GM19452 (cell line): ENCODE measurements at regions not wholly inside any gene's neighbourhood (a gene's known extent, or its start where the extent isn't known, plus 50 kb on each side); places are given as distances from the start of the nearest gene placed in this dataset.
"Not testable (repeated sequence)": the region's sequence is repeated elsewhere in the genome, so short reads cannot be mapped to it uniquely, and the experiment has no call there.

Experiments
- ATAC-seq: cut with Tn5 transposase; IDR thresholded peaks from one replicate; pipeline ENCODE4 v1.9.1; 2021; ENCODE audit not compliant: unreplicated experiment

DNA sequence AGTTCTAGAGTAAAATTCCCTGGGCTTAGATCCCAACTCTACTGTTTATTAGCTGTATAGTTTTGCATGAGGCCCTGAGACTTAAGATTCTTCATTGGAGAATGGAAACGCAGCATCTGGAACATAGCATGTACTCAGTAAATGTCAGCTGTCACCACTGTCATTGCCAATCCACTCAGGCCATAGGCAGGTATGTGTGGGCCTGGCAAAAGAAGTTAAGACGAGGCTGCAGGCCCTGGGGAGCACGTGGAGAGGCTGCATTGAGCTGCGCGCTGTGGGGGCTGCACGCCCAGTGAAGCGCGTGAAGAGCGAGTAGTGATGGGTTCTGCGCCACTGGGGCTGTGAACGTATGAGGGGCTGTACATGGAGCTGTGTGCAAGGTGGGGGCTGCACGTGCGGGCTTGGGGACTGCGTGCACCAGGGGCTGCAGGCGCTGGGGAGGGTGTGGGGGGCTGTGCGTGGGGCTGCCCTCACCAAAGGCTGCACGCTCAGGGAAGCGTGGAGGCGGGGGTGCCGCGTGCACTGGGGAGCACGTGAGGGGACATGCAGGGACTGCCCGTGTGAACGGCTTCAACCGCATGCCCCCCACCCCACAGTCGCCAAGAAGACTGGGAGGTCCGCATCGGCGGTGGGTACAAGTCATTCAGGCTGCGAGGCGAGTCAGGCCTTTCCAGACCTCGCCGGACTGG is 85.5 kb downstream of the PRR15 start:
- ATAC-seq = no peak

DNA sequence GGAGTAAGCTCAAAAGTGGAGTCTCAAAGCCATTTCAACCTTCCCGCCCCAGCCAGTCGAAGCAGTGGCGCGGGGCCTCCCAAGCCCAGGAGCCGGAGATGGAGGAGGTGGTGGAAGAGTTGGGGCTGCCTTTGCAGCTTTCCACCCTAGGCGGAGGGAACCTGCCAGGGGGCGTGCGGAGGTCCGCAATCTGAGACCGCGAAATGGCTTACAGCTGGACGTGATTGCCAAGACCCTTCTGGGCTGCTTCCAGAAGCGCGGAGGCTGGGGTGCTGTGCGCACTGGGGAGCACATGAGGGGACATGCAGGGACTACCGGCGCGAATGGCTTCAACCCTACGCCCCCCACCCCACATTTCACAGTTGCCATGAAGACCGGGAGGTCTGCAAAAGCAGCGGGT is 86.2 kb downstream of the PRR15 start:
- ATAC-seq = no peak

DNA sequence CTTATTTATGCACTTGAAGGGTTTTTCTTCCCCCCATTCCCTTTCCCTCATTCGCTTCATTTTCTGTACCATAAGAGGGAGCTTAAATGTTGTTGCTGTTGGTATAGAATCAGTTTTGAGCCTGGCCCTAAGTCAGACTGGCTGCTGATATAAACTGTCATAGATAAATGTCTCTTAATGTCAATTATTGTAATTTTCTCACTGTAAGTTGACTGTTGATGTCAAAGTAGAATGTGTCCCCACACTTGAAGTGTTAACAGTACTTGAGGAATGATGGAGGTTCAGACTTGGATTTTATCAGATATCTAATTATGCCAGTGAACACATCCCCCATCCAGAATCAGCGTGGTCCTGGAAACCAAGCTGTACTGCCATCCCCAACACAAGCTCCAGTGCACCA is 87.8 kb downstream of the PRR15 start:
- ATAC-seq = no peak

DNA sequence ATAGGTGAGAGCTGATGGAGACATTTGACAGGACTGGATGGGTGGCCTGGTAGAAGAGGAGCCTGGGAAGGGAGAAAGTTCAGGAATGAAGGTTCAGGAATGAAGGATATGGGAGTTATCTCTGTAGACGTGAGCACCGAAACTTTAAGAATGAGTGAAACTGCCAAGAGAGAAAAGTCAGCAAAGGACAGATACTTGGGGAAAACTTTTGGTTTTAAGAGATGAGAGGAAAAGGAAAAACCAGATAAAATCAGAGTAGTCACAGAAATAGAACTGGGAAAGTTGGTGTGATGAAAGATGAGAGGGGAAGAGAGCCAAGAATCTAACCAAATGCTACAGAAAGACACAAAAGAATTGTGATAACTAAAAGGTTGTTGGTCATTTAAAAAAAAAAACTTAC is 88.9 kb downstream of the PRR15 start:
- ATAC-seq = no peak

DNA sequence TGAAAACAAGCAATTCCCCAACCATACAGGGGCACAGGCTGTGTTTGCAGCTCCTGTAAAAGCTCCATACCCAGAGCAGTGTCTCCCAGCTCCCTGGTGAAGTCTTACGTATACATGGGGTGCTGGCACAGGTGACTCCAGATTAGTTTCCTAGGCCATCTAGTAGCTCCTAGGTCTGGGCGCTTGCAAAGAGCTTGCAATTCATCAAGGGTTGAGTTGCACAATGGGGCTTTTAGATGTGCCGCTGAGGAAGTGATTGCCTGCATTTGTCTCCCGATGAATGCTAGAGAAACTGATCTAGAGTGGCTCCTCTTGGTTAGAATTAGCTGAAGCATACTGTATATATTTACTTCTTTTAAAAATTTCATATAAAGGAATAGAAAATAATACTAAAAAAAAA is 90.7 kb downstream of the PRR15 start:
- not testable (repeated sequence) for ATAC-seq

DNA sequence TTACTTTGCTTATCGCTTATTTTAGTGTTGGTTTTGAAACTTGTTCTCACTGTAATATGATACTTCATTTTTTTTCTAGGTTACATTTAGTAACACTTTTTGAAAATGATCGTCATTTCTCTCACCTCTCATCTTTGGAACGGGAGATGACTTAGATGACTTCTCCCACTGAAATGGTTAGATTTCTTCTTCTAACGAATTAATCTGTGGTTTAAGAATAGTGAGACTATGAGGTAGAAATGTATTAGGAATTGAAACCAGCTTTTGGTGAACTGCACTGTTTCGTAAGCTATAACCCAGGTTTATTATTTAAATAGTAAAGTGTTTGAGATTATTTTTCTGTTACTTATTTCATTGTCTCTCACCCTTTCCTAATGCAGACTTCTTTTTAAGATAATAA is 93.7 kb downstream of the PRR15 start:
- no peak for ATAC-seq

DNA sequence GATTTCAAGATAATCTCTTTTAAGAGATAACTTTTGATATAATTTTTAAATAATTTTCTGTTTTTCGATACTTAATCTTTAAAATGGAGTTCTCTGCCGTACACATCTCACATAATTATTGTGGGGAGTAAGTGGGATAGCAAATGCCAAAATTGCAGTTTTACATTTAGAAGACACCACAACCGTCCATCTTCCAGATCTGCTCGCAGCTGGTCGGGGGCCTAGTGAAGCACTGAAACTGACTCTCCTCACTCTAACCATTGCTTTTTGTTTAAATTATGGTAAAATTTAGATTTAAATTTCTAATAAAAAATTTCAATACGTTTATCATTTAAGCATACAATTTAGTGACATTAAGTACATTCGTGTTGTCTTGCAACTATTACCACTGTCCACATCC is 94.2 kb downstream of the PRR15 start:
- no peak for ATAC-seq

DNA sequence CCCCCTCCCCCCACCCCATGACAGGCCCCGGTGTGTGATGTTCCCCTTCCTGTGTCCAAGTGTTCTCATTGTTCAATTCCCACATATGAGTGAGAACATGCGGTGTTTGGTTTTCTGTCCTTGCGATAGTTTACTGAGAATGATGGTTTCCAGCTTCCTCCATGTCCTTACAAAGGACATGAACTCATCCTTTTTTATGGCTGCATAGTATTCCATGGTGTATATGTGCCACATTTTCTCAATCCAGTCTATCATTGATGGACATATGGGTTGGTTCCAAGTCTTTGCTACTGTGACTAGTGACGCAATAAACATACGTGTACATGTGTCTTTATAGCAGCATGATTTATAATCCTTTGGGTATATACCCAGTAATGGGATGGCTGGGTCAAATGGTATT is 95.6 kb downstream of the PRR15 start:
- ATAC-seq = not testable (repeated sequence)

DNA sequence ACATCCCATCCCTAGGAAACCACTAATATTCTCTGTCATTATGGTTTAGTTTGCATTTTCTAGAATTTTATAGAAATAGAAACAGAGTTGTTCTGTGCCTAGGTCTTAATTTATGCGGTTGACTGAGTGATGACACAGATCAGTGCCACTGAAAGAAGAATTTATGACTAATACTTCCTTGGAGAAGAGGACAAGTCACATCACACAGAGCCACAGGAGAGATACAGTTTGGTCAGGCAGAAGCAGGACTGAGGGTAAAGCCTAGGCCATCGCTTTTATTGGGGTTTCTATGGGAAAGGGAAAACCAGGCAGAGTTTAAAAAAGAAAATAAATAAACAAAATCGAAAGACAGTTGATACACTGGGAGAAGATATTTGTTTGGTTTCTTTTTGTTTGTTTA is 99.3 kb downstream of the PRR15 start:
- not testable (repeated sequence) for ATAC-seq

DNA sequence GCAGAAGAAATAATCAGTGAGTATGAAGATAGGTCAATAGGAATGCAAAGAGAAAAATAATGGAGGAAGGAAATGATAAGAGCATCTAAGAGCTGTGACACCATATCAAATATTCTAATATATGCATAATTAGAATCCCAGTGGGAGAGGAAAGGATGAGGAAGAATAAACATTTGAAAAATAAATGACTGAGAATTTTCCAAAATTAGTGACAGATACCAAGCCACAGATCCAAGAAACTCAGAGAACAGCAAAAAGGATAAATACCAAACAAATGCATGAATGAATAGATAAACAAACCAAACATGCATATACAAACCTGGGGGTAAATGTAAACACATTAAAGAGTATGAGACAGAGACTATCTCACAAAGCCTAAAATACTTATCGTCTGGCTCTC is 101.4 kb downstream of the PRR15 start:
- ATAC-seq = not testable (repeated sequence)

DNA sequence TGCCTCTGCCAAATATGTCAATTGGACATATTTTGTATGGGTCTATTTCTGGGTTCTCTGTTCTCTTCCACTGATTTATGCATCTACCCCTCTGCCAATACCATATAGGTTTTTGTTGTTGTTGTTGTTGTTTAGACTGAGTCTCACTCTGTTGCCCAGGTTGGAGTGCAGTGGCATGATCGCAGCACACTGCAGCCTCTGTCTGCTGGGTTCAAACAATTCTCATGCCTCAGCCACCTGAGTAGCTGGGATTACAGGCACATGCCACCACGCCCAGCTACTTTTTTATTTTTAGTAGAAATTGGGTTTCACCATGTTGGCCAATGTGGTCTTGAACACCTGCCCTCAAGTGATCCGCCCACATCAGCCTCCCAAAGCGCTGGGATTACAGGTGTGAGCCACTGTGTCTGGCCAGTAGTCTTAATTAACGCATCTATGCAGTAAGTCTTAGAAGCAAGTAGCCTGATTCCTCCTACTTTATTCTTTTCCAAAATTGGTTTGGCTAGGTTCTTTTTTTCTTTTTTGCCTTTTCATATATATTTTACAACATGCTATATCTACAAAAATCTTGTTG is 103.5 kb downstream of the PRR15 start:
- ATAC-seq = not testable (repeated sequence)

DNA sequence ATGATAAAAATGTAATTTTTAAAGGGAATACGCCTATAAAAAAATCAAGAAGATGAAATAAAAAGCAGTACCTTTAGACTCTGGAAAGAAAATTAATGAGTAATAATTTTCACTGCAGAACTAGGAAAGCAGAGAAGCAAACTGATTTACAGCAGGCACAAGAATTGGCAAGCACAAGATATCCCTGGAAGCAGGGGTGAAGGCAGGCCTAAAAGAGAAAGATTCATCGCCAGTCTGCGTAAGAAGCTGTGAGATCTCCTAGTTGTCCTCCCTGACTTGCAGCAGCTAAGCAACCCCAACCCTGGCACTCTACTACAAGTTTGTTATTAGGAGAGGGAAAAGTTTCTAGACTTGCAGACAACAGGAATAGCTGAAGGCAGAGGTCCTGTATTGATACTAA is 107.7 kb downstream of the PRR15 start:
- ATAC-seq = not testable (repeated sequence)

DNA sequence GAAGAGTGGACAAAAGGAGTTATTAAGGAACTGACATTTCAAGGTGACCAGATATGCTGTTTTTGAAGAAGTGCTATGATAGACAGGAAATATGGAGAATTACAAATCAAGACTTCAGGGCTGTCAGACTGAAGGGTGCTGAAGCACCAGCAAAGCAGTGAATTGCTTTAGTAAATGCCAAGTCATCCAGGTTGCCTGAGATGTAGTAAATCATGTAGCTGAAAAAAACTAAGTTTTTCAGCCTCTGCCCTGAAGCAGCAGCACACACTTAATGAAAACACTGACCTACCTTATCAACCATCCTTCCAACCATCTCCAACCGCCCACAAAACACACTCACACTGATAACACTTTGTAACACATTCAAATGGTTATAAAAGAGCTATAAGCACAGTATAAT is 110.0 kb downstream of the PRR15 start:
- ATAC-seq = not testable (repeated sequence)

DNA sequence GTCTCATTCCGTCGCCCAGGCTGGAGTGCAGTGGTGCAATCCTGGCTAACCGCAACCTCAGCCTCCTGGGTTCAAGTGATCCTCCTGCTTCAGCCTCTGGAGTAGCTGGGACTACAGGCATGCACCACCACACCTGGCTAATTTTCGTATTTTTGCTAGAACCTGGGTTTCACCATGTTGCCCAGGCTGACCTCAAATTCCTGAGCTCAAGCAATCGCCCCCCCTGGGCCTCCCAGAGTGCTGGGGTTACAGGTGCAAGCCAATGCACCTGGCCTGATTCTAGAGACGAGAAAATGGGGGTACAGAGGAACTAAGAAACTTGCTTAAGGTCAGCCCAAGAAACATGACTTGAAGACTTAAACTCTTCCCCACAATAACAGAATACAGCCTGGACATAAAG is 111.0 kb downstream of the PRR15 start:
- ATAC-seq = not testable (repeated sequence)

DNA sequence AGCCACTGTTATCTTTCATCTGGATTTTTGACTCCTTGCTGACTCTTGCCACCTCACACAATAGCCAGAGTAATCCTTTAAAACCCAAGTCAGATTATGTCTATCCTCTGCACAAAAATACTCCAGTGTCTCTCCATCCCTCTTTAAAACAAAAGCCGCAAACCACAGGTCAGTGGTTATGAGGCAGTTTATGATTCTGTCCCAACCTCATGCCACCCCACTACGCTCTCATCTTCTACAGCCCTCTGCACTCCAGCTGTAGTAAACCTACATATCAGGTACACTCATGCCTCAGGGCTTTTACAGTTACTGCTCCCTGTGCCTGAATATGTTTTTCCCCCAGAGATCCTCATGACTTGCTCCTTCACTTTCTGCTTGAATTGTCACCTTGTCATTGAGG is 113.6 kb downstream of the PRR15 start:
- not testable (repeated sequence) for ATAC-seq

DNA sequence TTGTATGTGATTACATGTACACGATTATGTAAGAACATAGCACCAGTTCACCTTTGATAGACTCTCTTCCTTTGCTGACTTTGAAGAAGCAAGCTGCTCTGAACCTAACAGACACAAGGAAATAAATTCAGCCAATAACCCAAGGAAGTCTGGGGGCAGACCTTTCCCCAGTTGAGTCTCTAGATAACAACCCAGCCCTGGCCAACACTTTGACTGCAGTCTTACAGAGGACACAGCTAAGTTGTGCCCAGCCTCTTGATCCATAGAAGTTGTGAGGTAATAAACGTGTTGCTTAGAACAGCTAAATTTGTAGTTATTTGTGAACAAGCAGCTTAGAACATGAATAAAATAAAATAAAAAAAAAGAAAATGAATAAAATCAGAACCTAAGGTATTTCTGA is 116.3 kb downstream of the PRR15 start:
- ATAC-seq = not testable (repeated sequence)

DNA sequence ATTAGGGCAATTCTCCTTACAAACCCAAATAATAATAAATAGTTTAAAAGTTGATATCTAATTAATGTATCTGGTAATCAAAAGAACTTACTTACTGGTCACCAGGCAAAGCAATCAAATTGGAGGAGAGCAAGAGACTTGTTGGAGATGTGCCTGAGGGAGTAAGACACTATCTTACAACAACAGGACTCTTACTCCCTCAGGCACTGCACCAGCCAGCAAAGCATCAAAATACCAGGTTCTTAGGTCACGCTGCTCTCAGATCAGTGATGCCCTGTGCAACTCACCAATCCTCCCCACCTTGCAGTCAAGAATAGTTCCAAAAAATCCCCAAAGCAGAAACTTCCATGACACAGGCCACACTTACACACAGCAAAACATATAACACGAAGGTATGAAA is 117.0 kb downstream of the PRR15 start:
- ATAC-seq = not testable (repeated sequence)

DNA sequence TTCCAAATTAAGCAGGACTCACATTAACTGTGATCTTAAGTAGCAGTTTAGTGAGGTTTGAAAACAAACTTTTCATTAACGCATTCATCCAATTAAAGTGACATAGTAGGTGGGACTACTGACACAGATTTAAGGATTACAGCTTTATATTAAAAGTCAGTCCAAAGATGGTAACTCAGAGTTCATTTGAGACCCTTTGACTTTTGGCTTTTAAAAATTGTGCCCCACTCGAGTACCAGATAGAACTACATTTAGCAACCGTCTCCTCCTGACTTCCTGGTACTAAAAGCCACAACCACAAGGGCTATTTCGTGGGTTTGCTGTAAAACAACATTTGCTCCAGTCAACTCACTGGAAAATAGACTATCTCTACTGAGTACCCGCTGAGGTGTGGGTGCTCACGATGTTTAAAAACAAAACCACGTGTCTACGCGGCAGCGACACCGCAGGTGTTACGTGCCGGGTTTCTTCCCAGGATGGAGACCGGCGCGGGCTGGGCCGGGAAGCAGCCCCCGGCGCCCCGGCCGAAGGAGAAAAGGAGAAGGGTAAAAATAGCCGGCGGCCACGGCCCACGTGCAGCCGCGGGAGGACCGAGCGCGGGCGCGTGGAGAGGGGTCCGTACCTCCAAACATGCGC is 120.6 kb downstream of the PRR15 start:
- ATAC-seq = peak; percentile 8

DNA sequence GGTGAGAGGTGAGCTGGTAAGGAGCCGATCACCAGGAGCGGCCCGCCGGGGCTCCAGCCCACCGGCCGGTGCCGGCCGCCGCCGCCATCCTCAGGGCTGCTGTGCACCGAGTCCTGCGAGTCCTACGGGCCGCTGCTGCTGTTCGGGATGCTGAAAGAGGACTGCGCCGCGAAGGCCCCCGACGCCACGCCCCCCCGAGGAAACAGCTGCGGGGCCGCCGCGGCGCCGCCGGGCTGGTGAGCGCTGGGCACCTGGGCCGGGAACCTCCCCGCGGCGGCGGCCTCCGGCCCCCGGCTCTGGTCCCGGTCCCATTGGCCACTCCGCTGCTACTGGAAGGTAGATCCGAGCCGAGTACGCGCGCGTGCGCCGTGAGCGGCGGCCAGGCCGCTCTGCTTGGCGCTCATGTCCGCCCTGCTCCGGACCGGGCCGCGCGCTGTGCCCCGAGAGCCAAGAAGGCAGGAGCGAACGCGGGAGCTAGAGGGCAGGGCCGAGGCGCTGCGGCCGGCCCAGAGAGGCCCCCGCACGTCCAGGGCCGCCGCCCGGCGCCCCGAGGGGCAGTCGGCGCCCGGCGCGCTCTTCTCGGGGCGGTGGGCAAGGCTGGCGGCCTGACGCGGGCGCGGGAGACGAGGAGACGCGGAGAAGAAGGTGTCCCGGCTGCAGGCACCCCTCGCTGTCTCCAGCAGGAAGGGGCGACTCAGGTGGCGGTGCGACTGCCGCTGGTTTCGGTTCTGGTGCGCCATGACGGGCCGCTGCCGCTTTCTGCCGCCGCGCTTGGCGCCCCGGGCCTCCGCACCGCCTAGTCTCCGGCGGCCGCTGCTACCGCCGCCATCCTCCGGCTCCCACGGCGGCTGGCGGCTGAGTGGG is 121.3 kb upstream of the WIPF3 start:
- peak; percentile 80 for ATAC-seq

DNA sequence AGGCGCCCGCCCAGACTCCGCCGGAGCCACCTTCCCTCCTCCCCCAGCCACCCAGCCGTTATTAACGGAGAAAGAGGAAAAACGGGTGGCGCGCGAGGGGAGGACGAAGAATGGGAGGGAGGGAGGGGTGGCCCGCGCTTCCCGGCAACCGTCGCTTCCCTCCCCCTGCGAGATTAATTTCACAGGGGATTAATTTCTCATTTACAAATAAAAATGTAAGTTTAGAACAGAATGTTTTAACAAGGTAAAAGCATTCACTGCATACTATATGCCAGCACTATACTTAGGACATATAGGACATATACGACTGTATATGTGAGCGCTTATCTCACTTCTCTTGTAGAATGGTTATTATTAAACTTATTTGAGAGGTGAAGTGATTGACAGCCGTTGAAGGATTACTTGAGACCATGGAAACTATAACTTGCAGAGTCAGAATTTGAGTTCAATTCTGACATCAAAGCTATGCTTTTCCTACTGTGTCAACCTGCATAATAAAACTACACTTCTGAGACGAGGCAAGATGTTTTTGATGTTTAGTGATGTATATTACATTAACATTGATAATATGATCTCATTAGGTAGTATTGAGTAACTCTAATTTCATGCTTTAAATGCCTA is 120.5 kb upstream of the WIPF3 start:
- ATAC-seq = not testable (repeated sequence)

DNA sequence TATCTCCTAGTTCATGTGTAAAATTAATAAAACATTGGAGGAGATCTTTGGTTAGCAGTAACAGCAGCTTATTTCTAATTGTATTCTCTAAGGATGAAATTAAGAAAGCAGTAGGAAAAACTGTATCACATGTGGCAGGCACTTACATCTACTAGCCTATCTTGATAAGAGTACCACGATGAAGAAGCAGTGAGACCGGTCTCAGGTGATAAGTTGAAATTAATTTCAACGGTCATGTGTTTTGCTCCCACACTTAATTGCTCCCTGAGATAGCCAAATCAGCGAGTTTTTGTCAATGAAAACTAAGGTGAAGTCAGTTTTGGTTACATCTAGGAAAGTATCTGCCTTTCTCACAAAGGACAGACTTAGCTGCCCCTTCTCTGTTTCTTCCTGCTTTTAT is 115.8 kb upstream of the WIPF3 start:
- not testable (repeated sequence) for ATAC-seq
